Left lung (tissue), 4 donors: ENCODE measurements at regions not wholly inside any gene's neighbourhood (a gene's known extent, or its start where the extent isn't known, plus 50 kb on each side); places are given as distances from the start of the nearest gene placed in this dataset.
A peak's percentile ranks its signal among the peaks of the same experiment; 100 is the strongest.

Experiments
- ATAC-seq: fragments of 200-7000 bp; cut with Tn5 transposase; one replicate; pipeline ENCODE4 v1.9.1; 2020; ENCODE audit warnings: moderate library complexity
- DNase-seq, 4 donors: peaks; one replicate each; pipeline ENCODE4 v3.0.0-alpha.2; 2013 to 2020
- H3K27ac ChIP-seq, 2 donors: fragments of 200-600 bp; sonication (generic) in 1 of 2; one replicate each; pipeline versions ENCODE4 v1.5.0 to v1.8.0; 2020 to 2021
- H3K27me3 ChIP-seq, 2 donors: fragments of 200-600 bp; sonication (generic) in 1 of 2; one replicate each; pipeline versions ENCODE4 v1.5.0 to v1.8.0; 2020 to 2021
- H3K36me3 ChIP-seq, 2 donors: fragments of 200-600 bp; sonication (generic) in 1 of 2; one replicate each; pipeline versions ENCODE4 v1.5.0 to v1.8.0; 2020 to 2021
- H3K4me1 ChIP-seq, 2 donors: fragments of 200-600 bp; one replicate each; pipeline ENCODE4 v1.8.0; 2021
- H3K4me3 ChIP-seq, 2 donors: fragments of 200-600 bp; sonication (generic) in 1 of 2; one replicate each; pipeline versions ENCODE4 v1.5.0 to v1.8.0; 2020 to 2021; ENCODE audit warnings: mild to moderate bottlenecking in 1 of 2
- H3K9me3 ChIP-seq, 2 donors: fragments of 200-600 bp; sonication (generic) in 1 of 2; one replicate each; pipeline versions ENCODE4 v1.5.0 to v1.8.0; 2020 to 2021
- intact Hi-C, 2 donors: fragments of 100-400 bp; cut with DNase I; formaldehyde crosslinking; loops; one replicate each; pipeline versions ENCODE4 v1.11.2 to v1.14.2; 2022
- TF ChIP-seq, protein P1 (sequence below), 2 donors: fragments of 200-600 bp; sonication (generic) in 1 of 2; IDR thresholded peaks; one replicate each; pipeline versions ENCODE4 v1.5.0 to v1.8.0; 2021; ENCODE audit warnings: antibody characterized with exemption in 2 of 2
- donor health status: DM: no; HTN: yes; CAD: no.
- donor health status: DM: no; HTN: no; CAD: no.

DNA sequence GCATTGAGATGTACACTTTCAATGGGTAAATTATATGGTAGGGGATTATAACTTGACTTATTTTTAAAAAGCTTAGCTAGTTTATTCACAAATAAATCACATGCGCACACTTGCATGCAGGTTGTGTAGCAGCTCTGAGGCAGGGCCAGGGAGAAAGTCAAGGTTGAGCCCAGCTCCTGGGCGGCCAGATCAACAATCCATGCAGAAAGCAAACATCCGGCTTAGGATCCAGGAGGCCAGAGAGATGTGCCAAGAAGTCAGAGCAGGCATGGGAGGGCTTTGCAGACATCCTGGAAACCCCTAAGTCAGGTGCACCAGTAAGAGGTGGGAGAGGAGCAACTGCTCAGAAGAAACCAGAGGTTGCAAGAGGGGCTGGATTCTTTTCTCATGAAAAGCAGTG lies 186.5 kb downstream of the AXIN2 start:
- Histone ChIP-seq H3K27me3 (no peaks in the 10 kb centered on the region), H3K4me3 (no peak overlapping the region), H3K9me3 (no peaks in the 10 kb centered on the region), H3K4me1 (no peaks in the 10 kb centered on the region), H3K27ac (no peak overlapping the region), H3K36me3 (no peaks in the 10 kb centered on the region)
- DNase-seq (no peak), ATAC-seq (no peak)
- TF ChIP-seq, protein P1, sequence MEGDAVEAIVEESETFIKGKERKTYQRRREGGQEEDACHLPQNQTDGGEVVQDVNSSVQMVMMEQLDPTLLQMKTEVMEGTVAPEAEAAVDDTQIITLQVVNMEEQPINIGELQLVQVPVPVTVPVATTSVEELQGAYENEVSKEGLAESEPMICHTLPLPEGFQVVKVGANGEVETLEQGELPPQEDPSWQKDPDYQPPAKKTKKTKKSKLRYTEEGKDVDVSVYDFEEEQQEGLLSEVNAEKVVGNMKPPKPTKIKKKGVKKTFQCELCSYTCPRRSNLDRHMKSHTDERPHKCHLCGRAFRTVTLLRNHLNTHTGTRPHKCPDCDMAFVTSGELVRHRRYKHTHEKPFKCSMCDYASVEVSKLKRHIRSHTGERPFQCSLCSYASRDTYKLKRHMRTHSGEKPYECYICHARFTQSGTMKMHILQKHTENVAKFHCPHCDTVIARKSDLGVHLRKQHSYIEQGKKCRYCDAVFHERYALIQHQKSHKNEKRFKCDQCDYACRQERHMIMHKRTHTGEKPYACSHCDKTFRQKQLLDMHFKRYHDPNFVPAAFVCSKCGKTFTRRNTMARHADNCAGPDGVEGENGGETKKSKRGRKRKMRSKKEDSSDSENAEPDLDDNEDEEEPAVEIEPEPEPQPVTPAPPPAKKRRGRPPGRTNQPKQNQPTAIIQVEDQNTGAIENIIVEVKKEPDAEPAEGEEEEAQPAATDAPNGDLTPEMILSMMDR (IDR thresholded peaks at IDR 0.05), result no peak
- intact Hi-C loops, result no loop called here

- ATAC-seq, result peak; percentile 87
- H3K9me3 ChIP-seq, result no peaks in the 10 kb centered on the region
These were observed 189.7 kb downstream of the AXIN2 start for GRCh38 chr17:65371702-65372101.

GRCh38 chr17:65370669-65371131 lies 190.7 kb downstream of the AXIN2 start:
- peak in 2 of 4 donors; percentile 26 to 44 for DNase-seq
- intact Hi-C loops, result no loop called here
- ATAC-seq, result peak; percentile 19
- Histone ChIP-seq H3K4me1 (no peaks in the 10 kb centered on the region), H3K9me3 (no peaks in the 10 kb centered on the region), H3K36me3 (no peaks in the 10 kb centered on the region), H3K4me3 (no peak overlapping the region), H3K27ac (no peak overlapping the region), H3K27me3 (no peaks in the 10 kb centered on the region)
- TF ChIP-seq, protein P1 (IDR thresholded peaks at IDR 0.05), result no peak

More at GRCh38 chr17:65371702-65372101, 189.7 kb downstream of the AXIN2 start:
- peak in 2 of 4 donors; percentile 7 to 52 for DNase-seq
- H3K36me3 ChIP-seq, result no peaks in the 10 kb centered on the region
- no peaks in the 10 kb centered on the region for H3K4me1 ChIP-seq
- intact Hi-C loops, result no loop called here
- TF ChIP-seq, protein P1 (IDR thresholded peaks at IDR 0.05), result no peak
- H3K27me3 ChIP-seq, result no peaks in the 10 kb centered on the region
- H3K27ac ChIP-seq, result no peak overlapping the region
- H3K4me3 ChIP-seq, result no peak overlapping the region

- ATAC-seq (no peak), DNase-seq (no peak)
- intact Hi-C loops, result no loop called here
These were observed 193.1 kb downstream of the AXIN2 start for GRCh38 chr17:65368341-65368740.

DNA sequence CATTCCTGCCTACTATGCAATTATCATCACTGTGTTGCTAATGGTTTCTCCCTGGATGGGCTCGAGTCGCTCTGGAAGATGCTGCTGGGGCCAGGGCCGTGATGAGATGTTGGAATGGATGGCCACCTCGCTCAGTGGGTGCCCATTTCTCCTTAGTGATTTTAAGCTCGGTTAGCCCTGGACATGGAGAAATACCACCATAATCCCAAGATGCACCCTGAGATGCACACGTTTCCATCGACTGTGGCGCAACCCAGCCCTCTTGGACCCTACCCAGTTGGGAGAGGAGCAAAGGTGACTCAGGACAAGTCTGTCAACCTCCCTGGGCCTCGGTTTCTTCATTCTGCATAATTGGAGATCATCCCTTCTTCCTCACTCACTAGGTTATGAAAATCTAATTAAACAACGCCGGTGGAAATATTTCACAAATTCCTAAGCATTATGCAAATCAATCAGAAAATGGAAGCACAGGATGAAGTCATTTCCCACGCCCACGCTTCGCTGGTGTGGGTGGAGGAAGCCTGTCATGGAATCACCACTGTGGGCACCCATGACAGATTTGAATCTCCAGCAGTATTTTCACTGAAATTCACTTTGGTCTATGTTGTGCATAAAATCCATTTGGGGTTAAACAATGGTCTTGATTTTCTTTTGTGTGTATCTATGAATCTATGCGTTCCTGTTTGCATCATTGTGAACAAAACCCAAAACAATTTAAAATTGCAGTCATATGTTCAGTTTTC lies 195.2 kb downstream of the AXIN2 start:
- DNase-seq (no peak), ATAC-seq (no peak)
- H3K4me1 ChIP-seq, result no peaks in the 10 kb centered on the region
- H3K27ac ChIP-seq, result no peak overlapping the region
- TF ChIP-seq, protein P1 (IDR thresholded peaks at IDR 0.05), result no peak
- no peaks in the 10 kb centered on the region for H3K9me3 ChIP-seq
- intact Hi-C loops, result no loop called here
- H3K27me3 ChIP-seq, result no peaks in the 10 kb centered on the region
- no peak overlapping the region for H3K4me3 ChIP-seq
- no peaks in the 10 kb centered on the region for H3K36me3 ChIP-seq

More at GRCh38 chr17:65368341-65368740, 193.1 kb downstream of the AXIN2 start:
- H3K9me3 ChIP-seq, result no peaks in the 10 kb centered on the region
- no peak overlapping the region for H3K4me3 ChIP-seq
- no peaks in the 10 kb centered on the region for H3K27me3 ChIP-seq
- no peaks in the 10 kb centered on the region for H3K4me1 ChIP-seq
- TF ChIP-seq, protein P1 (IDR thresholded peaks at IDR 0.05), result no peak
- no peak overlapping the region for H3K27ac ChIP-seq
- H3K36me3 ChIP-seq, result no peaks in the 10 kb centered on the region
